Cardiac muscle cell (in vitro differentiated cells and primary cell): ENCODE measurements at regions not wholly inside any gene's neighbourhood (a gene's known extent, or its start where the extent isn't known, plus 50 kb on each side); places are given as distances from the start of the nearest gene placed in this dataset.

ENCODE experiments used
- DNase-seq, 2 donors: peaks; one replicate each; pipeline versions ENCODE4 v3.0.0 to v3.0.0-alpha.2; 2010 to 2017; ENCODE audit warnings: low read depth in 1 of 2, low spot score in 1 of 2
- H3K27ac ChIP-seq: fragments of 200-600 bp; sonication (generic); 2 replicates; pipeline ENCODE4 v1.5.1; 2016
- H3K27me3 ChIP-seq: fragments of 200-600 bp; sonication (generic); 2 replicates; pipeline ENCODE4 v1.6.0; 2016; ENCODE audit warnings: control low read depth
- H3K36me3 ChIP-seq: fragments of 200-600 bp; sonication (generic); 2 replicates; pipeline ENCODE4 v1.5.1; 2016; ENCODE audit warnings: control low read depth
- H3K4me1 ChIP-seq: fragments of 200-600 bp; sonication (generic); 2 replicates; pipeline ENCODE4 v1.8.1; 2017; ENCODE audit warnings: low read depth, mild to moderate bottlenecking, mixed run types
- H3K4me3 ChIP-seq: fragments of 200-600 bp; sonication (generic); 2 replicates; pipeline ENCODE4 v1.5.1; 2016; ENCODE audit warnings: mild to moderate bottlenecking
- H3K9me3 ChIP-seq: fragments of 200-600 bp; sonication (generic); 2 replicates; pipeline ENCODE4 v1.5.1; 2017; ENCODE audit warnings: low read depth, mild to moderate bottlenecking, control low read depth
- TF ChIP-seq, protein P1 (sequence below): IDR thresholded peaks from 2 replicates; pipeline ENCODE4 v1.5.1; 2012; ENCODE audit warnings: low read depth, mild to moderate bottlenecking, low read length

DNA sequence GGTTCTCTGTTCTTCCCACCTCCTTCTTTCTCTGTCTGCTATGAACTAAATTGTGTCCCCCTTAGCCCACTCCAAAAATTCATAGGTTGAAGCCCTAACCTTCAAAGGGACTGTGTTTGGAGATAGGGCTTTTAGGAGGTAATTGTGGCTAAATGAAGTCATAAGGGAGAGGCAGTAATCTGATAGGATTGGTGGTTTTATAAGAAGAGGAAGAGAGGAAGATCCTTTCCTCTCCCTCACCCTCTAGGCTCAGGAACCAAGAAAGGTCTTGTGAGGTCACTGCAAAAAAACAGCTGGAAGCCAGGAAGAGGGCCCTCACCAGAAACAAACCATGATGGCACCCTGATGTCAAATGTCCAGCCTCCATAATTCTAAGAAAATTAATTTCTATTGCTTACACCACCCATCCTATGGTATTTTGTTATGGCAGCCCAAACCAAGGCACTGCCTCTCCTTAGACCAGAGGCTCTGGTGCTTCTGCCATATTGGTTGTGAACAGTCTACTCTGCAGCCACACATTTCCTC is 135.1 kb upstream of the COL21A1 start:
- Histone ChIP-seq H3K9me3 (no peaks in the 10 kb centered on the region), H3K4me3 (no peak overlapping the region), H3K27me3 (peaks cover 2% of the 10 kb centered on the region), H3K36me3 (no peaks in the 10 kb centered on the region), H3K4me1 (no peaks in the 10 kb centered on the region), H3K27ac (no peak overlapping the region)
- TF ChIP-seq, protein P1, sequence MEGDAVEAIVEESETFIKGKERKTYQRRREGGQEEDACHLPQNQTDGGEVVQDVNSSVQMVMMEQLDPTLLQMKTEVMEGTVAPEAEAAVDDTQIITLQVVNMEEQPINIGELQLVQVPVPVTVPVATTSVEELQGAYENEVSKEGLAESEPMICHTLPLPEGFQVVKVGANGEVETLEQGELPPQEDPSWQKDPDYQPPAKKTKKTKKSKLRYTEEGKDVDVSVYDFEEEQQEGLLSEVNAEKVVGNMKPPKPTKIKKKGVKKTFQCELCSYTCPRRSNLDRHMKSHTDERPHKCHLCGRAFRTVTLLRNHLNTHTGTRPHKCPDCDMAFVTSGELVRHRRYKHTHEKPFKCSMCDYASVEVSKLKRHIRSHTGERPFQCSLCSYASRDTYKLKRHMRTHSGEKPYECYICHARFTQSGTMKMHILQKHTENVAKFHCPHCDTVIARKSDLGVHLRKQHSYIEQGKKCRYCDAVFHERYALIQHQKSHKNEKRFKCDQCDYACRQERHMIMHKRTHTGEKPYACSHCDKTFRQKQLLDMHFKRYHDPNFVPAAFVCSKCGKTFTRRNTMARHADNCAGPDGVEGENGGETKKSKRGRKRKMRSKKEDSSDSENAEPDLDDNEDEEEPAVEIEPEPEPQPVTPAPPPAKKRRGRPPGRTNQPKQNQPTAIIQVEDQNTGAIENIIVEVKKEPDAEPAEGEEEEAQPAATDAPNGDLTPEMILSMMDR, result no peak
- DNase-seq, result no peak

DNA sequence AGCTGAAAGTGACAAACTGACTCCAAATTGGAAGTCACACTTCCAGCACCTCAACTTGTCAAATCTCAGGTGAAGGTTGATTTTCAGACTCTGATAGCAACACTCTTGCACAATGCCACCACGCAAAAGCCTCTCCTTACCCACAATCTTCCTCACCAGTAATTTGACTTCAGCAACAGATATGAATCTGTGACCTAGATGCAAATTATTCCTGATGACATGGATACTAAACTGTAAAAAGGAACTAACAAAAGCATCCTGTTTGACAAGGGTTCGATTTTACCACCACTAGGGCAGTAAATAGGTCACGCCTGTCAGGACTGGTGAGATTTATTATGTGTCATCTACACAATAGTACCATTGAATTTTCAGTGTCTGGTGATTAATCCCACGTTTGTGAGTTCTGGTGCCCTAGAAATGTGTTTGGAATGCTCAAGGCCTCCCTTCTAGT is 134.4 kb upstream of the COL21A1 start:
- Histone ChIP-seq H3K36me3 (no peaks in the 10 kb centered on the region), H3K9me3 (no peaks in the 10 kb centered on the region), H3K4me3 (no peak overlapping the region), H3K27ac (no peak overlapping the region), H3K4me1 (no peaks in the 10 kb centered on the region), H3K27me3 (peaks cover 5% of the 10 kb centered on the region)
- no peak for DNase-seq
- TF ChIP-seq, protein P1, result no peak

DNA sequence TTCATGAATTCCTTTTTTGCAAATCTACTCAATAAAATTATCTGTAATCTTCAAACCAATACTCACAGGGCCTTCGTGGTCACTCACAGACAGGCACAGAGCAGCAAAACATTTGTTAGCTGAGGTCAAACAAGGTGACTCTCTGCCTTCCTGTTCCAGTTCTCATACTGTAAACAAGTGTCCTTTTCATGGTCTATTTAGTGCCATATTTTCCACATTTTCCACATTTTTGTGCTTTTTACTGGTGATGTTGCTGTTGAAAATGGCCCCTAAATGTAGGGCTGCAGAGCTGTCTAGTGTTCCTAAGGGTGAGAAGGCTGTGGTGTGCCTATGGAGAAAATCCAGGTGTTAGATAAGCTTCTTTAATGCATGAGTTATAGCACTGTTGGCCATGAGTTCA is 133.1 kb upstream of the COL21A1 start:
- DNase-seq, result no peak
- TF ChIP-seq, protein P1, result no peak
- H3K4me1 ChIP-seq, result peaks cover 3% of the 10 kb centered on the region
- H3K9me3 ChIP-seq, result no peaks in the 10 kb centered on the region
- peaks cover 5% of the 10 kb centered on the region for H3K27me3 ChIP-seq
- H3K27ac ChIP-seq, result no peak overlapping the region
- no peak overlapping the region for H3K4me3 ChIP-seq
- H3K36me3 ChIP-seq, result no peaks in the 10 kb centered on the region

DNA sequence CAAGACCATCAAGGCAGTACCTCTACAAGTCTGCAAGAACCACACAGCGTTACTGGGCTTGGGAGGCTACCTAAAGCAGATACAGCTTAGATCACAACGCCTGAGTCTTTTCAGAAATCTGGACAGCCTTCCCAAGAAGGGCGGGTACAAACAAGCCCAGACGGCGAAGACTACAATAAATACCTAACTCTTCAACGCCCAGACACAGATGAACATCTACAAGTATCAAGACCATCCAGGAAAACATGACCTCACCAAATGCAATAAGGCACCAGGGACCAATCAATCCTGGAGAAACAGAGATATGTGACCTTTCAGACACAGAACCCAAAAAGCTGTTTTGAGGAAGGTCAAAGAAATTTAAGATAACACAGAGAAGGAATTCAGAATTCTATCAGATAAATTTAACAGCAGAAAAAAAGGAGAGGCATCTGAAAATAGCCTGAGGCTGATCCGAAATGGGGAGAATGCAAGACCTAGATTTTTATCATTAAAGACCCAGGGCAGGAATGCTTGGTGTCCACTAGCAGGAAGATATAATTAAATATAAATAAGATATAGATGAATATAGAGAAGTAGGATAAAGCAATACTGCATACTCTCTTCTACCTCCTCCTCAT is 131.7 kb upstream of the COL21A1 start:
- Histone ChIP-seq H3K27ac (no peak overlapping the region), H3K4me3 (no peak overlapping the region), H3K4me1 (peaks cover 3% of the 10 kb centered on the region), H3K36me3 (no peaks in the 10 kb centered on the region), H3K9me3 (no peaks in the 10 kb centered on the region), H3K27me3 (peaks cover 5% of the 10 kb centered on the region)
- no peak for DNase-seq
- TF ChIP-seq, protein P1, result no peak

DNA sequence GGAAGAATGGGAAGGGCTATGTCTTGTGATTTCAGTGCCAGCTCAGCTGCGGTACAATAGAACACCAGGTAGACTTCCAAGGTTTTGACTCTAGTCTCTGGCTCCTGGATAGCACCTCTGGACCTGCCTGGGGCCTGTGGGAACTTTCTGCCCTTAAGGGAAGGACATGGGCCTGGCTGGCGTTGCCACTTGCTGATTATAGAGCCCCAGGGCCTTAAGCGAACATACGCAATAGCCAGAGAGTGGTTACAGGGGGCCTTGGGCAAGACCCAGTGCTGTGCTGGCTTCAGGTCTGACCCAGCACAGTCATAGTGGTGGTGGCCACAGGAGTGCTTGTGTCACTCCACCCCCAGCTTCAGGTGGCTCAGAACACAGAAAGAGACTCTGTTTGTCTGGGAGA is 131.1 kb upstream of the COL21A1 start:
- TF ChIP-seq, protein P1, result no peak
- H3K27ac ChIP-seq, result no peak overlapping the region
- H3K9me3 ChIP-seq, result no peaks in the 10 kb centered on the region
- DNase-seq, result no peak
- H3K4me1 ChIP-seq, result peaks cover 3% of the 10 kb centered on the region
- peaks cover 5% of the 10 kb centered on the region for H3K27me3 ChIP-seq
- no peaks in the 10 kb centered on the region for H3K36me3 ChIP-seq
- no peak overlapping the region for H3K4me3 ChIP-seq
